Epithelial cell of proximal tubule (primary cell): ENCODE measurements at regions not wholly inside any gene's neighbourhood (a gene's known extent, or its start where the extent isn't known, plus 50 kb on each side); places are given as distances from the start of the nearest gene placed in this dataset.

Source experiments
- DNase-seq: peaks from one replicate; pipeline ENCODE4 v3.0.0-alpha.2; 2011; ENCODE audit warnings: low read depth
- H3K4me3 ChIP-seq: 2 replicates; pipeline ENCODE4 v1.5.1; 2011; ENCODE audit warnings: low read depth, mild to moderate bottlenecking, low read length
- CTCF ChIP-seq: conservative IDR thresholded peaks from 2 replicates; pipeline ENCODE4 v1.5.1; 2012; ENCODE audit warnings: low read depth, mild to moderate bottlenecking, low read length

DNA sequence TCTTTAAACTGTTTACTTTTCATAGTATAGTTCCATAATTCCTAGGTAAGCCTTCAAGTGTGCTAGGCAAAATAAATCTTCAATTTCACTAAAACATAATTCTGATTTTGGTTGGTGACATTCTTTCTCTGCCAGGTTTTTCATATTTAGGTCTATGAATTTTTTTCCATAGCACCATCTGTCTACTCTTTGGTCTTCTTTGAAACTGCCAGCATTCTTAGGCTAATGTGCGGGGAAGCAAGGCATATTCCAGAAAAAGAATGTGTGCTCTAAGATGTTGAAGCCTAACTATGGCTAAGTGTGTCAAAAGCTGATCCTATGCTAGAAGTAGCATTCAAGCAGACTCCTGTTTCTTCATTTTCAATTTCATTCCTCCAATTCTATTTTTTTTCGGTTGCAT, 213.9 kb upstream of the C11orf87 start:
- H3K4me3 ChIP-seq = no peak overlapping the region
- no peak for DNase-seq
- no peak for TF ChIP-seq CTCF

GRCh38 chr11:109209572-109209971, 212.4 kb upstream of the C11orf87 start:
- H3K4me3 ChIP-seq = no peak overlapping the region
- no peak for DNase-seq
- no peak for TF ChIP-seq CTCF

DNA sequence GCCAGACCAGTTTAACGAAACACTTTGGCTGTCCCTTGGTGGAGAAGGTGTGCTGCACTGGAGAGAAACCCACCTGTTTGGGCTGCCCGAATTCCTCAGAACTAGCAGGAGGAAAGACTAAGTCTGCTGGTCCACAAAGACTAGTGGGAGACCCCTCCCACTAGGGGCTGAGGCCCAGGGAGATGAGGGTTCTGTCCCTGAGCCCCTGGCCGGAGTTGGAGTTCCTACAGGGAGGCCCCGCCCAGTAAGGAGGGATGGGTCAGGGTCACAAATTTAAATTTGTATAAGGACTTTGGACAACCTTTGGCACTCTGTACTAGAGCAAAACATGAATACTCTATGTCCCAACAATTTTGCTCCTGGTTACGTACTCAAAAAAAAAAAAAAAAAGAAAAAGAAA, 200.8 kb upstream of the C11orf87 start:
- no peak overlapping the region for H3K4me3 ChIP-seq
- DNase-seq = no peak
- no peak for TF ChIP-seq CTCF

DNA sequence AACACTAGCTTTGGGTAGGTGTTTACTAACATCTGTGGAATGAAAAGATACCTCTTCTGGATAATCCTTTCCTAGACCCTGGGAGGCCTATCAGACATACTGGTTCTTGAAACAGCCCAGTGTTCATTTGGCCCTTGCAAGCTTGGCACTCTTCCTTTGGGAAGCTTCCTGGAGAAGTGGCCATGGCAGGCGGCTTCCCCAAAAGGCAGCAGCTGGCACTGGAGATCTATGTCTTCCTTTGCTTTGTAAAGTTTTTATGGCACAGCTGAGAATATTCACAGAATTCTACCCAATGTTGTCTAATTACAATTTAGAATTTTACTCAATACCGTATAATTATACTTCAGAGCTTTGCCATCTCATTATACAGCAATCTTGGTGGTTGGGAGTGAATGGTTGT, 199.2 kb upstream of the C11orf87 start:
- no peak for DNase-seq
- no peak overlapping the region for H3K4me3 ChIP-seq
- TF ChIP-seq CTCF = no peak

- H3K4me3 ChIP-seq = no peak overlapping the region
- no peak for TF ChIP-seq CTCF
- DNase-seq = no peak
Observed at GRCh38 chr11:109223451-109223850, 198.5 kb upstream of the C11orf87 start.

DNA sequence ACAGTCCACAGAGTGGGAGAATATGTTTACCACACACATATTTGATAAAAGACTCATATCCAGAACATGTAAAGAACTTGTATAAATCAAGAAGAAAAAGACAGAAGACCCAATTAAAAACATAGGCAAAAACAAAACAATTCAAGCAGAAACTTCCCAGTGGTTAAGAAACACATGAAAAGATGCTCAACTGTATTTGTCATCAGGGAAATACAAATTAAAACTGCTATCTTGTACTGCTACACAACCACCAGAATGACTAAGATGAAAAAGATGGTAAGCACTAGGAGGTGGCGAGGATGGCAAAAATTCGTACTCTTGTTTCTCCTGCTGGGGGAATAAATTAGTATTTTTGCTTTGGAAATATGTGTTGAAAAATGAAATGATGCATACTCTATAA, 192.3 kb upstream of the C11orf87 start:
- no peak for TF ChIP-seq CTCF
- no peak overlapping the region for H3K4me3 ChIP-seq
- DNase-seq = no peak

GRCh38 chr11:109236188-109236587, 185.8 kb upstream of the C11orf87 start:
- H3K4me3 ChIP-seq = no peak overlapping the region
- no peak for DNase-seq
- TF ChIP-seq CTCF = no peak
